IMR-90 (cell line): ENCODE measurements at regions not wholly inside any gene's neighbourhood (a gene's known extent, or its start where the extent isn't known, plus 50 kb on each side); places are given as distances from the start of the nearest gene placed in this dataset.

ENCODE experiments used
- ATAC-seq: fragments of 200-7000 bp; cut with Tn5 transposase; 2 replicates; pipeline ENCODE4 v1.9.1; 2020; ENCODE audit warnings: low read depth, mild to moderate bottlenecking, moderate library complexity
- BruUV-seq: library from RNA; stranded (reverse); fragments of 400-500 nt; replicated peaks from 2 replicates; lab custom pipeline; 2021; lab: Mats Ljungman, UMichigan
- CTCF ChIA-PET: fragments of 300-600 bp; formaldehyde crosslinking; extraction: SDS; loops from one replicate; lab custom pipeline; 2021; ENCODE audit warnings: antibody characterized with exemption; lab: Yijun Ruan, JAX
- POLR2A ChIA-PET: fragments of 300-600 bp; sonication (Branson Sonifier 250); formaldehyde crosslinking; loops from one replicate; lab custom pipeline; 2022; ENCODE audit warnings: antibody characterized with exemption; ENCODE audit not compliant: unreplicated experiment; lab: Charles Lee
- DNase-seq: peaks from one replicate; pipeline ENCODE4 v3.0.0; 2013
- H2AFZ ChIP-seq: replicated peaks from 2 replicates; pipeline ENCODE3; 2013; ENCODE audit warnings: low read length, mild to moderate bottlenecking; ENCODE audit not compliant: poor library complexity
- H2AK5ac ChIP-seq: 2 replicates; pipeline ENCODE4 v1.6.1; 2013; ENCODE audit warnings: low read depth, low read length, inconsistent platforms
- H2AK9ac ChIP-seq: replicated peaks from 2 replicates; pipeline ENCODE3; 2013; ENCODE audit warnings: mild to moderate bottlenecking, low read depth, low read length, moderate library complexity; ENCODE audit not compliant: poor library complexity
- H2BK120ac ChIP-seq: 2 replicates; pipeline ENCODE4 v1.6.1; 2013; ENCODE audit warnings: low read depth, low read length, inconsistent platforms
- H2BK15ac ChIP-seq: 3 replicates; pipeline ENCODE4 v1.6.1; 2013; ENCODE audit warnings: low read depth, low read length, inconsistent platforms
- H2BK20ac ChIP-seq: 2 replicates; pipeline ENCODE4 v1.6.1; 2013; ENCODE audit warnings: low read depth, mild to moderate bottlenecking, inconsistent platforms, low read length, moderate library complexity
- H2BK5ac ChIP-seq: 2 replicates; pipeline ENCODE4 v1.6.1; 2013; ENCODE audit warnings: mild to moderate bottlenecking, low read depth, low read length, inconsistent platforms; ENCODE audit not compliant: poor library complexity, severe bottlenecking
- H3K14ac ChIP-seq: replicated peaks from 2 replicates; pipeline ENCODE4 v1.6.1; 2013; ENCODE audit warnings: low read depth, low read length, inconsistent platforms
- H3K18ac ChIP-seq: 2 replicates; pipeline ENCODE4 v1.6.1; 2013; ENCODE audit warnings: low read depth, low read length, control low read depth
- H3K23ac ChIP-seq: 2 replicates; pipeline ENCODE4 v1.6.1; 2013; ENCODE audit warnings: low read depth, low read length, inconsistent platforms
- H3K27ac ChIP-seq: 2 replicates; pipeline ENCODE4 v1.5.1; 2013; ENCODE audit warnings: mild to moderate bottlenecking, control low read depth, low read length; ENCODE audit not compliant: insufficient read depth
- H3K27me3 ChIP-seq: 2 replicates; pipeline ENCODE4 v1.6.1; 2013; ENCODE audit warnings: low read length; ENCODE audit not compliant: control insufficient read depth, insufficient read depth
- H3K36me3 ChIP-seq: 2 replicates; pipeline ENCODE4 v1.6.1; 2013; ENCODE audit warnings: low read length, mixed read lengths; ENCODE audit not compliant: control insufficient read depth, insufficient read depth
- H3K4ac ChIP-seq: 2 replicates; pipeline ENCODE4 v1.6.1; 2013; ENCODE audit warnings: low read depth, low read length, inconsistent platforms
- H3K4me1 ChIP-seq: 2 replicates; pipeline ENCODE4 v1.6.1; 2013; ENCODE audit warnings: low read length, mixed read lengths; ENCODE audit not compliant: control insufficient read depth, insufficient read depth
- H3K4me2 ChIP-seq: 2 replicates; pipeline ENCODE4 v1.6.1; 2013; ENCODE audit warnings: low read depth, mild to moderate bottlenecking, control low read depth, low read length, moderate library complexity
- H3K4me3 ChIP-seq: 2 replicates; pipeline ENCODE4 v1.5.1; 2013; ENCODE audit warnings: low read depth, mild to moderate bottlenecking, control low read depth, low read length, moderate library complexity; ENCODE audit not compliant: insufficient read depth
- H3K56ac ChIP-seq: 2 replicates; pipeline ENCODE4 v1.6.1; 2013; ENCODE audit warnings: low read length, inconsistent platforms; ENCODE audit not compliant: insufficient read depth; ENCODE audit errors: extremely low read depth
- H3K79me1 ChIP-seq, 2 experiments: 2 replicates each; pipeline ENCODE4 v1.6.1; 2013; ENCODE audit warnings: low read length in 2 of 2, inconsistent platforms in 1 of 2, low read depth in 1 of 2
- H3K9ac ChIP-seq: 2 replicates; pipeline ENCODE4 v1.6.1; 2013; ENCODE audit warnings: low read depth, low read length, control low read depth
- H3K9me1 ChIP-seq: 2 replicates; pipeline ENCODE4 v1.6.1; 2013; ENCODE audit warnings: low read length, inconsistent platforms; ENCODE audit not compliant: insufficient read depth
- H3K9me3 ChIP-seq: 2 replicates; pipeline ENCODE4 v1.6.1; 2013; ENCODE audit warnings: low read length; ENCODE audit not compliant: control insufficient read depth, insufficient read depth
- H4K20me1 ChIP-seq: 2 replicates; pipeline ENCODE4 v1.6.1; 2013; ENCODE audit warnings: low read length, inconsistent platforms; ENCODE audit not compliant: insufficient read depth
- H4K5ac ChIP-seq: 2 replicates; pipeline ENCODE4 v1.6.1; 2013; ENCODE audit warnings: mild to moderate bottlenecking, low read depth, low read length, control low read depth
- H4K8ac ChIP-seq, 2 experiments: 2 replicates each; pipeline ENCODE4 v1.6.1; 2013; ENCODE audit warnings: low read depth in 2 of 2, low read length in 2 of 2, control low read depth in 1 of 2, inconsistent platforms in 1 of 2
- H4K91ac ChIP-seq: 2 replicates; pipeline ENCODE4 v1.6.1; 2013; ENCODE audit warnings: low read depth, low read length, inconsistent platforms; ENCODE audit not compliant: insufficient read depth
- BHLHE40 ChIP-seq: fragments of 150-350 bp; IDR thresholded peaks from 2 replicates; pipeline ENCODE4 v1.6.1; 2016; ENCODE audit warnings: mild to moderate bottlenecking, low read depth, low read length
- CEBPB ChIP-seq: IDR thresholded peaks from 2 replicates; pipeline ENCODE4 v1.6.1; 2012; ENCODE audit warnings: low read depth, low read length, improper control_type of control experiment
- CHD1 ChIP-seq: IDR thresholded peaks from 2 replicates; pipeline ENCODE4 v1.6.1; 2012; ENCODE audit warnings: low read depth, low read length, improper control_type of control experiment
- CTCF ChIP-seq: conservative IDR thresholded peaks from 2 replicates; pipeline ENCODE4 v1.5.1; 2012; ENCODE audit warnings: mild to moderate bottlenecking, low read depth, low read length, improper control_type of control experiment
- ELK1 ChIP-seq: fragments of 150-350 bp; IDR thresholded peaks from 2 replicates; pipeline ENCODE4 v1.6.1; 2016; ENCODE audit warnings: low read depth, mild to moderate bottlenecking, low read length, moderate library complexity, borderline replicate concordance
- FOS ChIP-seq: fragments of 150-350 bp; IDR thresholded peaks from 2 replicates; pipeline ENCODE4 v1.6.1; 2016; ENCODE audit warnings: low read depth, low read length
- MAFK ChIP-seq: IDR thresholded peaks from 2 replicates; pipeline ENCODE4 v1.6.1; 2012; ENCODE audit warnings: low read depth, low read length, improper control_type of control experiment
- MAZ ChIP-seq: IDR thresholded peaks from 2 replicates; pipeline ENCODE4 v1.6.1; 2012; ENCODE audit warnings: low read depth, mild to moderate bottlenecking, low read length, improper control_type of control experiment, moderate library complexity, borderline replicate concordance
- NFE2L2 ChIP-seq: fragments of 150-350 bp; IDR thresholded peaks from 2 replicates; pipeline ENCODE4 v1.6.1; 2016; ENCODE audit warnings: low read depth, mild to moderate bottlenecking, low read length
- POLR2A ChIP-seq: IDR thresholded peaks from 2 replicates; pipeline ENCODE4 v1.6.1; 2012; ENCODE audit warnings: mild to moderate bottlenecking, low read depth, low read length
- RAD21 ChIP-seq: IDR thresholded peaks from 2 replicates; pipeline ENCODE4 v1.6.1; 2012; ENCODE audit warnings: low read length, improper control_type of control experiment
- RFX5 ChIP-seq: IDR thresholded peaks from 2 replicates; pipeline ENCODE4 v1.8.0; 2012; ENCODE audit warnings: low read depth, mild to moderate bottlenecking, low read length, moderate library complexity
- SMC3 ChIP-seq: fragments of 150-350 bp; IDR thresholded peaks from 2 replicates; pipeline ENCODE4 v1.6.1; 2016; ENCODE audit warnings: low read depth, mild to moderate bottlenecking, antibody characterized with exemption, low read length, moderate library complexity
- whole genome bisulfite sequencing, 2 experiments: methylation state at CpG; one replicate each; pipeline versions ENCODE4 v1.1.5 to v1.1.7; 2013; ENCODE audit warnings: missing lambda C conversion rate in 2 of 2; ENCODE audit not compliant: insufficient read length in 1 of 2; ENCODE audit errors: extremely low coverage in 2 of 2; 5-methylcytosine and 5-hydroxymethylcytosine counted together
- dilution Hi-C: fragments of 300-500 bp; cut with HindIII; formaldehyde crosslinking; loops from one replicate; pipeline ENCODE4 v1.14.3; 2018; ENCODE audit warnings: low sequenced_read_pairs; ENCODE audit not compliant: unreplicated experiment
- in situ Hi-C: fragments of 300-500 bp; cut with MboI; formaldehyde crosslinking; loops from 3 replicates; pipeline ENCODE4 v1.14.3; 2019; ENCODE audit warnings: low sequenced_read_pairs, inconsistent platforms, mixed read lengths
- intact Hi-C: fragments of 100-400 bp; cut with micrococcal nuclease; formaldehyde crosslinking; loops from 2 replicates; pipeline ENCODE4 v1.10.0; 2022

- no peak overlapping the region for H2AK5ac ChIP-seq
- no peaks in the 10 kb centered on the region for H3K9me1 ChIP-seq
- BruUV-seq, result no TSS peak
- ATAC-seq, result no peak
- H3K9me3 ChIP-seq, result no peaks in the 10 kb centered on the region
- TF ChIP-seq CHD1 (no peak), CEBPB (no peak), FOS (no peak), SMC3 (no peak), ELK1 (no peak), CTCF (no peak), RFX5 (no peak), POLR2A (no peak), MAZ (no peak), RAD21 (no peak), BHLHE40 (no peak), NFE2L2 (no peak), MAFK (no peak)
- H3K56ac ChIP-seq, result no peak overlapping the region
- no peak overlapping the region for H2AFZ ChIP-seq
- no peak overlapping the region for H2BK5ac ChIP-seq
- H3K14ac ChIP-seq, result no peak overlapping the region
- H3K4me3 ChIP-seq, result no peak overlapping the region
- no peak overlapping the region for H3K27ac ChIP-seq
- H4K8ac ChIP-seq, result no peak overlapping the region
- dilution Hi-C loops (no loop called here), in situ Hi-C loops (no loop called here), intact Hi-C loops (no loop called here)
- H2BK20ac ChIP-seq, result no peak overlapping the region
- H4K91ac ChIP-seq, result no peak overlapping the region
- no peak overlapping the region for H3K18ac ChIP-seq
- no peak overlapping the region for H3K4ac ChIP-seq
- no peak overlapping the region for H2BK120ac ChIP-seq
- H4K5ac ChIP-seq, result no peak overlapping the region
- no peaks in the 10 kb centered on the region for H3K36me3 ChIP-seq
- no peaks in the 10 kb centered on the region for H3K4me1 ChIP-seq
- no peak for DNase-seq
- no peak overlapping the region for H3K4me2 ChIP-seq
- H3K27me3 ChIP-seq, result no peaks in the 10 kb centered on the region
- H3K79me1 ChIP-seq, result no peaks in the 10 kb centered on the region
- ChIA-PET CTCF (no interaction called here), POLR2A (no interaction called here)
- H3K9ac ChIP-seq, result no peak overlapping the region
- no CpG with 5 or more reads among the region's 1 CpG for WGBS, 2 experiments
- H3K23ac ChIP-seq, result no peak overlapping the region
- no peaks in the 10 kb centered on the region for H4K20me1 ChIP-seq
- H2BK15ac ChIP-seq, result no peak overlapping the region
- H2AK9ac ChIP-seq, result no peak overlapping the region
Measured at GRCh38 chr1:90161625-90162024, 166.7 kb downstream of the ZNF326 start.
